ENCODE measurements at regions not wholly inside any gene's neighbourhood (a gene's known extent, or its start where the extent isn't known, plus 50 kb on each side); places are given as distances from the start of the nearest gene placed in this dataset.

DNA sequence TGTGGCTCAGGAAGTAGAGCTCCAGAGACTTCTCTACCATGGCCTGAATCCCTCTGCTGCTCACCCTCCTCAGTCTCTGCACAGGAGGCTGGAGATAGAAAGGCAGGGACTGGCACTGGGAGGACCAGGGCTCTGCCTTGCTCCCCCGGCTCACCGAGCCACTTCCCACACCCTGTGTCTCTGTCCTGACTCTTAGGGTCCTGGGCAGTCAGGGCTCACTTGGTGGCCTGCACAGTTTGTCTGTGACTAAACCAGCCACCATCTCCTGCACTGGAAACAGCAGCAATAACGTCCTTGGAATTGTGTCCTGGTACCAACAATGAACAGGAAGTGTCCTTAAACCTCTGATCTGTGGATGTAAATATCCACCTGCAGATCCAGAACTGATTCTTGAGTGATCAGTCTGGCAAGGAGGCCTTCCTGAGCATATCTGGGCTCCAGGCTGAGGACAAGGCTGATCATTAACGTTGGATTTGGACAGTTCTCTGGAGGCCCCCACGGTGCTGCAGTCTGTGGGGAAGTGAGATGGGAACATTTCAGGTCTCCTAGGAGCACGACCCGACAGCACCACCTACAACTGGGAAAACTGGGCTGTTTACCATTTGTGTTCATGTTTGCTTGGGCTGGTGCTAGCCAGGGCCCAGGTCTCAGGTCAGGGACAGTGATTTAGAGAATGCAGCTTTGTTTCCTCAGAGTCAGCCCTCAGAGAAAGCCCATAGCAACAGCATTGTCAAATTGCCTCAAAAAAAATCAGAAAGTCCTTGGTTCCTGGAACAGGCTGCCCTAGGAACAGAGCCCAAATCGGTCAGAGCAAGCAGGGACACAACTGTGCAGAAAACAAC lies 82.5 kb downstream of the ZNF280B start (continued):
- TF ChIP-seq, protein P1, sequence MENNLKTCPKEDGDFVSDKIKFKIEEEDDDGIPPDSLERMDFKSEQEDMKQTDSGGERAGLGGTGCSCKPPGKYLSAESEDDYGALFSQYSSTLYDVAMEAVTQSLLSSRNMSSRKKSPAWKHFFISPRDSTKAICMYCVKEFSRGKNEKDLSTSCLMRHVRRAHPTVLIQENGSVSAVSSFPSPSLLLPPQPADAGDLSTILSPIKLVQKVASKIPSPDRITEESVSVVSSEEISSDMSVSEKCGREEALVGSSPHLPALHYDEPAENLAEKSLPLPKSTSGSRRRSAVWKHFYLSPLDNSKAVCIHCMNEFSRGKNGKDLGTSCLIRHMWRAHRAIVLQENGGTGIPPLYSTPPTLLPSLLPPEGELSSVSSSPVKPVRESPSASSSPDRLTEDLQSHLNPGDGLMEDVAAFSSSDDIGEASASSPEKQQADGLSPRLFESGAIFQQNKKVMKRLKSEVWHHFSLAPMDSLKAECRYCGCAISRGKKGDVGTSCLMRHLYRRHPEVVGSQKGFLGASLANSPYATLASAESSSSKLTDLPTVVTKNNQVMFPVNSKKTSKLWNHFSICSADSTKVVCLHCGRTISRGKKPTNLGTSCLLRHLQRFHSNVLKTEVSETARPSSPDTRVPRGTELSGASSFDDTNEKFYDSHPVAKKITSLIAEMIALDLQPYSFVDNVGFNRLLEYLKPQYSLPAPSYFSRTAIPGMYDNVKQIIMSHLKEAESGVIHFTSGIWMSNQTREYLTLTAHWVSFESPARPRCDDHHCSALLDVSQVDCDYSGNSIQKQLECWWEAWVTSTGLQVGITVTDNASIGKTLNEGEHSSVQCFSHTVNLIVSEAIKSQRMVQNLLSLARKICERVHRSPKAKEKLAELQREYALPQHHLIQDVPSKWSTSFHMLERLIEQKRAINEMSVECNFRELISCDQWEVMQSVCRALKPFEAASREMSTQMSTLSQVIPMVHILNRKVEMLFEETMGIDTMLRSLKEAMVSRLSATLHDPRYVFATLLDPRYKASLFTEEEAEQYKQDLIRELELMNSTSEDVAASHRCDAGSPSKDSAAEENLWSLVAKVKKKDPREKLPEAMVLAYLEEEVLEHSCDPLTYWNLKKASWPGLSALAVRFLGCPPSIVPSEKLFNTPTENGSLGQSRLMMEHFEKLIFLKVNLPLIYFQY (CRISPR knock-in tag; IDR thresholded peaks at IDR 0.05; ENCODE audit: borderline replicate concordance) = peak; percentile 81; the same call in 1 of the 2 replicates
- TF ChIP-seq SOX13 (IDR thresholded peaks at IDR 0.05) = no peak
- TF ChIP-seq SOX13 (CRISPR knock-in tag; conservative IDR thresholded peaks at IDR 0.05 in 1 of 2, IDR thresholded peaks at IDR 0.05 in 1 of 2) = peak in 1 of 2 experiments; percentile 87; a peak in 2 of 4 replicates
- no peak for TF ChIP-seq STAG1 (CRISPR knock-in tag; IDR thresholded peaks at IDR 0.05)
- no peak for TF ChIP-seq RCOR2 (CRISPR knock-in tag; IDR thresholded peaks at IDR 0.05)
- no peak for TF ChIP-seq HOXA9 (CRISPR knock-in tag; IDR thresholded peaks at IDR 0.05; ENCODE audit: borderline replicate concordance)
- TF ChIP-seq, protein P2, sequence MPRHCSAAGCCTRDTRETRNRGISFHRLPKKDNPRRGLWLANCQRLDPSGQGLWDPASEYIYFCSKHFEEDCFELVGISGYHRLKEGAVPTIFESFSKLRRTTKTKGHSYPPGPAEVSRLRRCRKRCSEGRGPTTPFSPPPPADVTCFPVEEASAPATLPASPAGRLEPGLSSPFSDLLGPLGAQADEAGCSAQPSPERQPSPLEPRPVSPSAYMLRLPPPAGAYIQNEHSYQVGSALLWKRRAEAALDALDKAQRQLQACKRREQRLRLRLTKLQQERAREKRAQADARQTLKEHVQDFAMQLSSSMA (CRISPR knock-in tag; IDR thresholded peaks at IDR 0.05) = no peak
- TF ChIP-seq, protein P3, sequence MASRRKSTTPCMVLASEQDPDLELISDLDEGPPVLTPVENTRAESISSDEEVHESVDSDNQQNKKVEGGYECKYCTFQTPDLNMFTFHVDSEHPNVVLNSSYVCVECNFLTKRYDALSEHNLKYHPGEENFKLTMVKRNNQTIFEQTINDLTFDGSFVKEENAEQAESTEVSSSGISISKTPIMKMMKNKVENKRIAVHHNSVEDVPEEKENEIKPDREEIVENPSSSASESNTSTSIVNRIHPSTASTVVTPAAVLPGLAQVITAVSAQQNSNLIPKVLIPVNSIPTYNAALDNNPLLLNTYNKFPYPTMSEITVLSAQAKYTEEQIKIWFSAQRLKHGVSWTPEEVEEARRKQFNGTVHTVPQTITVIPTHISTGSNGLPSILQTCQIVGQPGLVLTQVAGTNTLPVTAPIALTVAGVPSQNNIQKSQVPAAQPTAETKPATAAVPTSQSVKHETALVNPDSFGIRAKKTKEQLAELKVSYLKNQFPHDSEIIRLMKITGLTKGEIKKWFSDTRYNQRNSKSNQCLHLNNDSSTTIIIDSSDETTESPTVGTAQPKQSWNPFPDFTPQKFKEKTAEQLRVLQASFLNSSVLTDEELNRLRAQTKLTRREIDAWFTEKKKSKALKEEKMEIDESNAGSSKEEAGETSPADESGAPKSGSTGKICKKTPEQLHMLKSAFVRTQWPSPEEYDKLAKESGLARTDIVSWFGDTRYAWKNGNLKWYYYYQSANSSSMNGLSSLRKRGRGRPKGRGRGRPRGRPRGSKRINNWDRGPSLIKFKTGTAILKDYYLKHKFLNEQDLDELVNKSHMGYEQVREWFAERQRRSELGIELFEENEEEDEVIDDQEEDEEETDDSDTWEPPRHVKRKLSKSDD (CRISPR knock-in tag; IDR thresholded peaks at IDR 0.05; ENCODE audit: low read depth) = no peak
- TF ChIP-seq EP300 (IDR thresholded peaks at IDR 0.05; ENCODE audit: low read depth in 2 of 2, low read length in 2 of 2) = peak in 1 of 2 experiments; percentile 50; a peak in 2 of 4 replicates
- TF ChIP-seq EP300 (CRISPR knock-in tag; IDR thresholded peaks at IDR 0.05; ENCODE audit: borderline replicate concordance) = no peak
- TF ChIP-seq TSC22D2 (CRISPR knock-in tag; IDR thresholded peaks at IDR 0.05; ENCODE audit: borderline replicate concordance) = peak; percentile 22; the same call in 1 of the 2 replicates
- no peak for TF ChIP-seq FIP1L1 (IDR thresholded peaks at IDR 0.05; ENCODE audit: borderline replicate concordance, insufficient read depth, low read depth, low read length)
- no peak; the same call in 1 of the 2 replicates for TF ChIP-seq KAT8 (CRISPR knock-in tag; IDR thresholded peaks at IDR 0.05)
- TF ChIP-seq EZH2 (conservative IDR thresholded peaks at IDR 0.05; ENCODE audit: low read depth, low read length) = no peak
- no peak for TF ChIP-seq ZNF564 (CRISPR knock-in tag; IDR thresholded peaks at IDR 0.05)
- TF ChIP-seq, protein P4, sequence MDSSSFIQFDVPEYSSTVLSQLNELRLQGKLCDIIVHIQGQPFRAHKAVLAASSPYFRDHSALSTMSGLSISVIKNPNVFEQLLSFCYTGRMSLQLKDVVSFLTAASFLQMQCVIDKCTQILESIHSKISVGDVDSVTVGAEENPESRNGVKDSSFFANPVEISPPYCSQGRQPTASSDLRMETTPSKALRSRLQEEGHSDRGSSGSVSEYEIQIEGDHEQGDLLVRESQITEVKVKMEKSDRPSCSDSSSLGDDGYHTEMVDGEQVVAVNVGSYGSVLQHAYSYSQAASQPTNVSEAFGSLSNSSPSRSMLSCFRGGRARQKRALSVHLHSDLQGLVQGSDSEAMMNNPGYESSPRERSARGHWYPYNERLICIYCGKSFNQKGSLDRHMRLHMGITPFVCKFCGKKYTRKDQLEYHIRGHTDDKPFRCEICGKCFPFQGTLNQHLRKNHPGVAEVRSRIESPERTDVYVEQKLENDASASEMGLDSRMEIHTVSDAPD (CRISPR knock-in tag; IDR thresholded peaks at IDR 0.05) = no peak
- no peak for TF ChIP-seq ADNP (CRISPR knock-in tag; IDR thresholded peaks at IDR 0.05)
- TF ChIP-seq, protein P5, sequence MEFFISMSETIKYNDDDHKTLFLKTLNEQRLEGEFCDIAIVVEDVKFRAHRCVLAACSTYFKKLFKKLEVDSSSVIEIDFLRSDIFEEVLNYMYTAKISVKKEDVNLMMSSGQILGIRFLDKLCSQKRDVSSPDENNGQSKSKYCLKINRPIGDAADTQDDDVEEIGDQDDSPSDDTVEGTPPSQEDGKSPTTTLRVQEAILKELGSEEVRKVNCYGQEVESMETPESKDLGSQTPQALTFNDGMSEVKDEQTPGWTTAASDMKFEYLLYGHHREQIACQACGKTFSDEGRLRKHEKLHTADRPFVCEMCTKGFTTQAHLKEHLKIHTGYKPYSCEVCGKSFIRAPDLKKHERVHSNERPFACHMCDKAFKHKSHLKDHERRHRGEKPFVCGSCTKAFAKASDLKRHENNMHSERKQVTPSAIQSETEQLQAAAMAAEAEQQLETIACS (CRISPR knock-in tag; IDR thresholded peaks at IDR 0.05) = no peak
- TF ChIP-seq ZNF670 (CRISPR knock-in tag; IDR thresholded peaks at IDR 0.05; ENCODE audit: borderline replicate concordance) = no peak

Data from HepG2 (cell line).